ENCODE measurements at regions not wholly inside any gene's neighbourhood (a gene's known extent, or its start where the extent isn't known, plus 50 kb on each side); places are given as distances from the start of the nearest gene placed in this dataset.

DNA sequence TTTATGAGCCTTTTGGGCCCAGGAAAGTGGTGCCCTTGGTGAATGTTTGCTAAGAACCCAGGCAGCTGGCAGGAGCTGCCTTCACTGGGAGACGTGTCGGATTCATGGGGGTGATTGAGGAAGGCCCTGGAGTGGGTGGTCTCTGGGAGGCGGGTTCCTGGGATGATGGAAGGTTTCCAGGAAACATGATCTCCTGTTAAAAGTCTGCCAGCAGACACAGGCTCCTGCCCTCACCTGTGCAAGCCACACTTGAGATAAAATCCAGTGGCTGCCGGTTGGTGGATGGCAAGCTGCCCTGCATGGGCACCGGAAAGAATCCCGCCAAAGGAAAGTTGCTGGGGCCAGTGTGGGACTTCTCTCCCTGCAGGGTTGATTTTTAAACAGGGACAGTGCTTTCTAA is 189.0 kb upstream of the CIBAR2 start:
- no peaks in the 10 kb centered on the region for H3K36me3 ChIP-seq (ENCODE audit: control insufficient read depth, insufficient read depth, low read length)
- DNase-seq (ENCODE audit: extremely low read depth, insufficient read length), result no peak
- TF ChIP-seq, protein P1, sequence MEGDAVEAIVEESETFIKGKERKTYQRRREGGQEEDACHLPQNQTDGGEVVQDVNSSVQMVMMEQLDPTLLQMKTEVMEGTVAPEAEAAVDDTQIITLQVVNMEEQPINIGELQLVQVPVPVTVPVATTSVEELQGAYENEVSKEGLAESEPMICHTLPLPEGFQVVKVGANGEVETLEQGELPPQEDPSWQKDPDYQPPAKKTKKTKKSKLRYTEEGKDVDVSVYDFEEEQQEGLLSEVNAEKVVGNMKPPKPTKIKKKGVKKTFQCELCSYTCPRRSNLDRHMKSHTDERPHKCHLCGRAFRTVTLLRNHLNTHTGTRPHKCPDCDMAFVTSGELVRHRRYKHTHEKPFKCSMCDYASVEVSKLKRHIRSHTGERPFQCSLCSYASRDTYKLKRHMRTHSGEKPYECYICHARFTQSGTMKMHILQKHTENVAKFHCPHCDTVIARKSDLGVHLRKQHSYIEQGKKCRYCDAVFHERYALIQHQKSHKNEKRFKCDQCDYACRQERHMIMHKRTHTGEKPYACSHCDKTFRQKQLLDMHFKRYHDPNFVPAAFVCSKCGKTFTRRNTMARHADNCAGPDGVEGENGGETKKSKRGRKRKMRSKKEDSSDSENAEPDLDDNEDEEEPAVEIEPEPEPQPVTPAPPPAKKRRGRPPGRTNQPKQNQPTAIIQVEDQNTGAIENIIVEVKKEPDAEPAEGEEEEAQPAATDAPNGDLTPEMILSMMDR (IDR thresholded peaks at IDR 0.05; ENCODE audit: insufficient read depth, low read length, poor library complexity, severe bottlenecking), result no peak
- H3K4me3 ChIP-seq (replicated peaks; ENCODE audit: low read depth, low read length), result no peak overlapping the region
- no peaks in the 10 kb centered on the region; the same call in none of the 2 replicates for H3K27me3 ChIP-seq (replicated peaks; ENCODE audit: control insufficient read depth, insufficient read depth, low read length)

DNA sequence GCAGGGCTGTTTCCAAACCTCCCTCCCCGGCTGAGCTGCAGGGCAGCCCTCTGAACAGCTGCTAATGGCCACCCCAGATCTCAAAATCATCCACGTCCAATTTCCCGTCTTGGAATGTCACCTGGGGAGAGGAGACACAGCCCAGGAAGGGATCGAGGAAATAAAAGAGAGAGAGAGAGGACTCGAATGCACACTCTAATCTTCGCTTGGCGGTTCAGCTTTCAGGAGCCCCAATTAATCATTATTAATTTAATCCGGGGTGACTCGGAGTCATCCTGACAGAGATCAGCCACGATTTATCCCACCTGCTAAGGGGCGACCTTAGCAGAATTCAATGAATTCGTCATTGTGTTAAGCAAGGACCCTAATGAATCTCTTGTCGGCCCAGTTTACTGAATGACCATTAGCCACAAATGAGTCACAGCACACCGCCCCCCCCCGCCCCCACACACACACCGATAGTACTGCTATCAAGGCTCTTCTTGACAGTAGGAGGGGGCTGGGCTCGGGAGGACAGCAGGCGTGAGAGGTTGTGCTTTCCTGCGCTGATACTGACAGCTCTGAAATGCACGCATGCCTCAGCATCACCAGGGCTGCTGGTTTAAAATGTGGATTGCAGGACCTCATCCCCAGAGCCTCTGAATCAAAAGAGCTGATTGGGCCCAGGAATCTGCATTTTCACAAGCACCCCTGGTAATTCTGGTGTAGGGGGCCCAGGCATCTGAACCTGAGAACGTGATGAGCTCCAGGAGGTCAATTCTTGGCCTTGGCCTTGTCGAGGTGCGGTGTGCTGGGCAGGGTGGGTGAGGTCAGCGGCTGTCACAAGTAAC is 190.0 kb upstream of the CIBAR2 start:
- Histone ChIP-seq H3K4me3 (replicated peaks; ENCODE audit: low read depth, low read length) (no peak overlapping the region), H3K36me3 (ENCODE audit: control insufficient read depth, insufficient read depth, low read length) (no peaks in the 10 kb centered on the region), H3K27me3 (replicated peaks; ENCODE audit: control insufficient read depth, insufficient read depth, low read length) (no peaks in the 10 kb centered on the region; the same call in none of the 2 replicates)
- no peak for DNase-seq (ENCODE audit: extremely low read depth, insufficient read length)
- TF ChIP-seq, protein P1 (IDR thresholded peaks at IDR 0.05; ENCODE audit: insufficient read depth, low read length, poor library complexity, severe bottlenecking), result no peak

DNA sequence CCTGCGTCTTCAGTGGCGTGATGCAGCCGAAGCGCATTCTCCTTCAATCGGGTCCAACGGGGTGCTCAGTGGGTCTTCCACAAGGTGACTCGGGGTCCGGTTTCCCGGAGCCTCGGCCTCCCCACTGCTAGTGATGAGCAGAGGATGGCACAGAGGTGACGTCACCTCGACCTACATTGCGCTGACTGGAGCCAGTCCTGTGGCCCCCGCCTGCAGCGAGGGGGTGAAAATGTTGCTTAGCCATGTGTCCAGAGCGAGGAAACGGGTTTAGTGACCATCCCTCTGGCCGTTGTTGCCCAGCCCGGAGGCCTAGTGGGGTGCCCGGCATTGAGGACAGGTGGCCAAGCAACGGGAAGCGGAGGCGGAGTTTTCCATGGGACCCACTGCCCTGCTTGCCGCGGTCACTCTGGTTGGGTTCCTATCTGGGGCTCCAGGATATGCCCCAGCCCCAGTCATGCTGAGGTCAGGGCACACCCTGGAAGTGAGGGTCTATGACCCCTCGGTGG is 190.6 kb upstream of the CIBAR2 start:
- Histone ChIP-seq H3K4me3 (replicated peaks; ENCODE audit: low read depth, low read length) (no peak overlapping the region), H3K27me3 (replicated peaks; ENCODE audit: control insufficient read depth, insufficient read depth, low read length) (no peaks in the 10 kb centered on the region; the same call in none of the 2 replicates)
- TF ChIP-seq, protein P1 (IDR thresholded peaks at IDR 0.05; ENCODE audit: insufficient read depth, low read length, poor library complexity, severe bottlenecking), result no peak

DNA sequence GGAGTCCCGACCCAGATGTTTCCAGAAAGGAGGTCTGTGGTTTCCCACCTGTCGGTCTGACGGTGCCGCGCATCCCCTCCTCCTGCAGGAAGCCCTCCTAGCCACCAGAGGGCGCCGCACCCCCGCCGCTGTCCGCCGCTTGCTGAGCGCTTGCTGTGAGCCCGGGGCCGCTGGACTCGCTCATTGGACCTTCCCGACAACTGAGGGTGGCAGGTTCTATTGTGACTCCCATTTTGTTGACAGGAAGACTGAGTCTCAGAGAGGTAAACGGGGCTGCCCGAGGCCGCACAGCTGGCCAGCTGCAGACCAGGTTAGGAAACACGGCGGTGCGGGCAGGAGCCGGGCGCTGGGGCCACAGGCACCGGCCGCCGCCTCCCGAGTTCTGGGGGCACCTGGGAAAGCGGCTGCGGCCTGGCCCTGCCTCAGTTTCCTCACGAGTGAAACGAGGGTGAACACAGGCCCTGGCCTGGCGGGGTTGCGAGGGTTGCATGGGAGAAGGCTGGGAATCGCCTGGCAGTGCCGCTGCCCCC is 191.1 kb upstream of the CIBAR2 start:
- no peaks in the 10 kb centered on the region for H3K36me3 ChIP-seq (ENCODE audit: control insufficient read depth, insufficient read depth, low read length)
- TF ChIP-seq, protein P1 (IDR thresholded peaks at IDR 0.05; ENCODE audit: insufficient read depth, low read length, poor library complexity, severe bottlenecking), result peak; percentile 99
- peak overlapping the region; percentile 35 for H3K4me3 ChIP-seq (replicated peaks; ENCODE audit: low read depth, low read length)
- no peaks in the 10 kb centered on the region; the same call in none of the 2 replicates for H3K27me3 ChIP-seq (replicated peaks; ENCODE audit: control insufficient read depth, insufficient read depth, low read length)
- DNase-seq (ENCODE audit: extremely low read depth, insufficient read length), result peak; percentile 74

More for the DNA sequence above, 190.6 kb upstream of the CIBAR2 start:
- no peak for DNase-seq (ENCODE audit: extremely low read depth, insufficient read length)
- no peaks in the 10 kb centered on the region for H3K36me3 ChIP-seq (ENCODE audit: control insufficient read depth, insufficient read depth, low read length)

DNA sequence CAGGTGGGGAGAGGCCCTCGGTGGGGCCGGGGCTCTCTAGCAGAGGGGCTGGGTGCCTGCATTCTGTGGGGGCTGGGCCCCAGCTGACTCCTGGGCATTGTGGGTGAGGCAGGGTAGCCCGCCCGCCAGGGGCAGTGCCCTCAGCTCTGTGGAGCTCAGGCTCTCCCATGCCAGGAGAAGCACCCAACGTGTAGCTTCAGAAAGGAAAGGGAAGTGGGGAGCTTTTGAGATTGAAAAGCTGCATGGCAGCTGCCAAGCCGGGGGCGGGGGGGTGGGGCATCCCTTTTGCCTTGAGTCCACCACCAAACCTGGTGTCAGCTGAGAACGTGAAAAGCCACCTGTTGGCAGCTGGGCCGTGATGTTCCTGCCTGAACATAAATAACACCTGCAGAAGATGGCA is 192.1 kb upstream of the CIBAR2 start:
- no peaks in the 10 kb centered on the region; the same call in none of the 2 replicates for H3K27me3 ChIP-seq (replicated peaks; ENCODE audit: control insufficient read depth, insufficient read depth, low read length)
- no peak for DNase-seq (ENCODE audit: extremely low read depth, insufficient read length)
- no peaks in the 10 kb centered on the region for H3K36me3 ChIP-seq (ENCODE audit: control insufficient read depth, insufficient read depth, low read length)
- H3K4me3 ChIP-seq (replicated peaks; ENCODE audit: low read depth, low read length), result no peak overlapping the region
- TF ChIP-seq, protein P1 (IDR thresholded peaks at IDR 0.05; ENCODE audit: insufficient read depth, low read length, poor library complexity, severe bottlenecking), result no peak
